K562 (cell line): ENCODE measurements at regions not wholly inside any gene's neighbourhood (a gene's known extent, or its start where the extent isn't known, plus 50 kb on each side); places are given as distances from the start of the nearest gene placed in this dataset.

Experiments used
- CTCF ChIP-seq, 3 experiments: IDR thresholded peaks in 2 of 3; conservative IDR thresholded peaks in 1 of 3; 2 replicates each; pipeline ENCODE4 v1.5.1; 2011 to 2012; ENCODE audit warnings: low read length in 3 of 3, mild to moderate bottlenecking in 3 of 3, control low read depth in 2 of 3, improper control_type of control experiment in 1 of 3, inconsistent platforms in 1 of 3, low read depth in 1 of 3, mixed read lengths in 1 of 3, moderate library complexity in 1 of 3; ENCODE audit not compliant: insufficient read depth in 2 of 3
- MAX ChIP-seq: sonication (generic); formaldehyde crosslinking; IDR thresholded peaks from 2 replicates; pipeline ENCODE4 v1.9.0; 2022; ENCODE audit warnings: mild to moderate bottlenecking, missing genetic modification reagents
- NFE2 ChIP-seq: IDR thresholded peaks from 2 replicates; pipeline ENCODE4 v1.6.1; 2014; ENCODE audit warnings: antibody characterized with exemption, low read depth

- TF ChIP-seq NFE2 (no peak), CTCF (IDR thresholded peaks at IDR 0.05 in 2 of 3, conservative IDR thresholded peaks at IDR 0.05 in 1 of 3; ENCODE audit: insufficient read depth in 2 of 3, low read depth in 1 of 3, low read length in 3 of 3) (no peak), MAX (no peak)
Measured at GRCh38 chr9:115241641-115242040, 123.7 kb upstream of the TNC start.
